Hindlimb muscle (tissue), 1 donor: ENCODE measurements at regions not wholly inside any gene's neighbourhood (a gene's known extent, or its start where the extent isn't known, plus 50 kb on each side); places are given as distances from the start of the nearest gene placed in this dataset.

Source experiments
- DNase-seq: peaks from one replicate; pipeline ENCODE4 v3.0.0-alpha.2; 2013

DNA sequence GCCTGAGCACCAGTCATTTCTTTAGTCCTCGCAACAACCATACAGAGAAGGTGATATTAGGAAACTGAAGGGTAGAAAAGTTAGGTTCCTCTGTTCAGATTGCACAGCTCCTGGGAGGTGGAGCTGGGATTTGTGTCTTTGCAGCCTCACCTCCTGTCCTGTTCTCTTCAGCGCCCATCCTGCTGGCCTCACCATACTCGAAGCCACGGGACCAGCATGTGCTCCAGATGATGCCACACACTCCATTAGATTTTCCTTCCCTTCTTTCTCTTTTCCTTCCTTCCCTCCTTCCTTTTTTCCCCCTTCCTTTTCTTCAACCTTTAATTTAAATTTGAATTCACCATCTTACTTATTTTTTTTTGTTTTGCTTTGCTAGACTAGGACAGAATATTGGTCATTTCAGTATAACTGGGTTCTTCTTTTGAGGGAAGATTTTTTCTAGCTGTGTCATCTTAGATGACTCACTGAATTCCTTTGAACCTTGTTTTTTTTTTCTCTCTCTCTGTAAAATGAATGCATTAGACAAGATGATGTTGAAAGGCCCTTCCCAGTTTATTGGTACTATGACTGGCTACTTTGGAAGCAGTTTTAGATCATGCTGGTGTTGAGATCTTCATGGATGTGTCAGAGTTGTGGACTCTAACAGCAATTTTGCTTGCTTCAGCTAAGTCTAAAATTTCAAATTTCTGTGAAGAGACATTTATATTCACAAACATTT lies 662.5 kb upstream of the TENM4 start:
- DNase-seq, result no peak

DNA sequence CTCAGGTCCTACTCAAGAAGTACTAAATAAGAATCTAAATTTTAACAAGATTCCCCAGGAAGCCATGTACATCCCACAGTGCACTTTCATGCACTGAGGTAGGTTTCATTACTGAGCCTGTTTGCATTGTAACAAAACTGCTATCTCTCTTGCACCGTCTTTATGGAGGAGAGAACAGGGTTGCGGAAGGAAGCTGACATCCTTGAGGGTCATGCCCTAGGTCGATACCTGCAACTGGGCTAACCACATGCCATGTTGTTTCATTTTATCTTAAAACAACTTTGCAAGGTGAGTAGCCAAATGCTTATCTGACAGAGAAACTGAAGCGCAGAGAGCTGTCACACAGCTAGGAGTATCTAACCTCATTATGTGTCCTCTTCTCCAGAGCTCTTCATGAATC lies 656.3 kb upstream of the TENM4 start:
- DNase-seq, result no peak

DNA sequence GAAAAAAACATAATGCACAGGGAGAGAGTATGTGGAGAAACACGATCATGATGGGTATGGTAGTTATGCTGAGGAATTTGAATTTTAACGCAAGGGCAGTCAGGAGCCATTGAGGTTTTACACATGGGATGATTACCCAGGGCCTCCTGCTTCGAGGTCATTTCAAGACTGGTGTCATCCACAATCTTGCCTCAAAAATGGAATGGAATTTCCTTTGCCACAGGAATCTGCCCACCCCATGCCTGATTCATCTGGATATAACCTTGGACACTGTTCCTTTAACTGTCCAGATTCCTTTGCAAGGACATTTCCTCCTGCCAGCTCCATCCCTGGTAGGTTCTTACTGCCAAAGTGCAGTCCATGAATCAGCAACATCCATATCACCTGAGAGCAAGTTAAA lies 655.9 kb upstream of the TENM4 start:
- DNase-seq, result no peak

DNA sequence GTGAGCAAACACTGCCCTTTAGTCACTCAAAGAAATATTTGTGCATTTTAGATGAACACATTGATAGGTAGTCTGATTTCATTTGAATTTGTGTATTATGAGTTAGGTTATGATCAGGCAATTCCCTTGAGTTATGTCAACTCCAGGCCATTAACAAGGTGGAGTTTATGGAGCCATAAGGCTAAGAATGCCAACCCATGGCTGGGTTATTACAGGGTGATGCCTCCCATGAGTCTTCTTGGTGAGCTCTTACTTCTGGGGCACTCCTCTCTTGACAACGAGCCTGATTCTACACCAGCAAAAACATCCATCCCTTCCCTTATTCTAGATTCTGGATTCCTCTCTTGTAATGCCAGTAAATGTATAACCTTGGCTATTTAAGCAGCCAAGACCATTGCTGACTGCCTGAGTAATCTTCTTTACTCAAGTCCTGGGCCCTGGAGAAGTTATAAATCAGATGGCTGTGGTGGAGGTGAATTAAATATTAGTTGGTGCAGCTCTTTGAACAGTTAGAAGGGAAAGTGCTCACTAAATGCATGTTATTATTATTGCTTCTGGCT lies 645.7 kb upstream of the TENM4 start:
- DNase-seq, result no peak

DNA sequence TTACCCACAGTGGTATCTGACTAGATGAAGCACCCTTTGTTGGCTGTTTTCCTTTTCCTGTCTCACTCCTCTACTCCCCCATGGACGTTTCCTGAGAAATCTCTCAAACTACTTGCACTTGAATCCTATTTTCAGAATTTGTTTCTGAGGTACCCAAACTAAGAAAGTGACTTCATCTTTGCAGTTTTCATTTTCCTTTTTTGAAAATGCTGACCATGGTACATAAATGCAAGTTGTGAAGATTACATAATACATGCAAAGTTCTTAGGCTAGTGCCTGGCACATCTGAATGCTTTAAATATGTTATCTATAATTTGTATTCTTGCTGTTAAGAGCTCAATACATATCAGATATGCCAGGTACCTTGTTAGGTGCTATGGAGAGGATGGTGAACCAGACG lies 644.7 kb upstream of the TENM4 start:
- DNase-seq, result no peak

DNA sequence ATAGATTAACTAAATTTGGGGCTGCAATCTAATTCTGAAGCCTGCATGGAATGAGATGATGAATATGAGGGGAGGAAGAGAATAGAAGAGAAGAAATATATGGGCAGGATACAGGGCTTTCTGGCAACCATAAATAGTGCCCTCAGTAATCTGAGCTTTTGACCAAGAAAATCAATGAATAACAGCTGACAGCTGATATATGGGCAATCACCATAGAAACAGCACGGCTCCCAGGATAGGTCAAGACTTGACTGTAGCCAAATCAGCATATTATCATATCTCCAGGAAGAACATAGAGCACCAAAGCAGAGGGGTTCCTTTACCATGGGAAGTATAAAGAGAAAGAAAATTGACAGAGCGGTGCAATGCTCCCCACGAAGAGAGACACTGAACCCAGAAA lies 643.8 kb upstream of the TENM4 start:
- DNase-seq, result no peak

DNA sequence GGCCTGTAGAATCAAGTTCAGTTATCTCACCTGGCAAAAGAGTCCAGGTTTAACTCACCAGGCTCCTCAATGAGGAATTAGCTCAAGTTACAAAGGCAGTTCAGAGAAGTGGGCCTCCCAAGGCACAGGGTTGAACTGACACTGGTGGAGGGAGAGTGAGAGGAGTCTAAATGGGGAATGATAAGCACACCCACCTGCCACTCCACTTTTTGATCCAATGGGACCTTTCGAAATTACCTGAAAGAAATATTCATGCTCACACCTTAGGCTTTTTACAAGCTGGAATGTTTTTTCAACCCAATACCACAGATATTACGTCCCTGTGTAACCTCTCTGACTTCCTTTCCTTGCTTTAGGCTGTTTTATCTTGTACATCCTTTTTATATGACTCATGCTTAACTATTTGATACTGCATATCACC lies 642.7 kb upstream of the TENM4 start:
- DNase-seq, result no peak

DNA sequence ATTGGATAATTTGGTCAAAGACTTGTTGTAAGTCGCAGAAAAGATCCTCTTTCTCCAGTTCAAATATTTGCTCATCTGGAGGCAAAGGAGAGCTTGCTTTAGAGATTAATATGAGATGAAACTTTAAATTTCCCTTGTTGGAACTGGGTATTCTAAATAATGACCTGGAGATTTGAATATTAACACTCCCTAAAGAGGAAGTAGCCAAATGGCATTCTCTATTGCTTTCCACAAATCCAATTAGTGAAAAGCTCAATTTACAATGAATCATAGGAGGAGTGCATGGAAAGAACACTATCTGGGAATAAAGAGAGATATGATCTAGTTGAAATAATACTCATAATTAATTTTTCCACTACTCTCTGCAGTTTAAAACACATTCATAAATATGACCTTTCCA lies 641.6 kb upstream of the TENM4 start:
- DNase-seq, result no peak

DNA sequence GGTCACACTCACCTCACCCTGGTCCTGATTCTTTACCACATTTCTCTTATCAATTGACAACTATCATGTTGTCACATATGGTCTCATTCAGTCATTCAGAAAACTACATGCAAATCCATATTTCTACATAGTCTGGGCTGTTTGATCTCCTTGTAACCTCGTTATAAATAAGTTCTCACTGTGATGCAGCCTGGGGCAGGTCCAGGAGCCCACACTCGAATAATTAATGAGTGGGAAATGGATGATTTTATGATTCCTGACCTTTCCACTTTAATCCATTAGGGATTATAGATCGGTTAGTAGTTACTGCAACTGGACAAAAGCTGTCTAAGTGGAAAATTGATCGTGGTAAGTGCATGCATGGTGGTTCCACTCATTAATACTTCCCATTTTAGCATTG lies 636.3 kb upstream of the TENM4 start:
- DNase-seq, result no peak

DNA sequence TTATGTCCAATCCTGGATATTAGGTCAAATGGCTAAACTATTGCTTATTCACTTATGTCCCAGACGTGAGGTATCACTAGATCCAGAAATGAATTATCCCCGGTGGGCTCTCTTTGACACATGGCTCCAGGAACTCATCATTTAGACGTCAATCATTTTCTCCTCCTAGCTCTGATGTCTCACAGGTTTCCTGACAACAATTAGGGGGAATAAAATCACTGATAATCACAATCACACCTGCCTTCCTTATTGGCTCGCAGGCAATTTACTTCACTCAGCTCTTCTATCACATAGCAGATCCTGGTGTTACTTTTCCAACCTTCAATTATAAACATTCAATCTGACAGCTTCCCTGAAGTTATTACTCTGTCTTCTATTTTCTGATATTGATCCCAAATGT lies 634.0 kb upstream of the TENM4 start:
- DNase-seq, result no peak

DNA sequence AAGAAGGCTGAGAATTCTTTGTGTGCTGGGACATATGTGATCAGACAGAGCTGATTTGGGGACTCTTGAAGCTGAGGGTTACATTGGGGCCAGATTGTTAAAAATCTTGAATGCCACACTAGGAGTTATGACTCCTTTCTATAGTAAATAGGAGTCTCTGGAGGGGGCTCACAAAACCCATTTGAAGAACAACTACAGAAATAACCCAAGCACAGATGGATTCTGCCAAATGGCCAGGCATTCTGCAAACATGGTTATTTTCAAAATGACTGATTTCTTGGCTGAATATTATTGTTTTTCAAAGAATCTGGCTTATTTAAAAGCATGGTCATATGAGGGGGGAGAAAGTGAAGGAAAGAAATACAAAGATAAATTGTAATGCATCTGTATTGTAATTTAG lies 625.5 kb upstream of the TENM4 start:
- DNase-seq, result no peak

DNA sequence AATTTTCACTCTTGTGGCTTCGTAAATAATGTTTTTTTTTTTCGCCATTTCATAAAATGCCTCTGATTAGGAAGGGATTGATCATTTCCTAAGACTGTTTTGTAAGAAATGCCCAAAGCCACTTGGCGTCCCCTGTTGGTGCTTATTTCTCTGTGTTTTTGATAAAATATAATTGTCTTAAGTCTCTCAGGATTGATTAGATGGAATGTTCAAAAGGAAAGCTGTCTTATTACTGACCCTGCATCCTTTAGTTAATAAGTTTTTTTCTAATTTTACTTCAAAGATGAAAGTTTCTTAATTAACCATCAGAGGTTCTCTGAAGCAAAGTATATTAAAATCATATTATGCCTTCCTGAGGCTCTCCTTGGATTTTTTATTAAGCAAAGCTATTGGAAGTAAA lies 624.3 kb upstream of the TENM4 start:
- no peak for DNase-seq

DNA sequence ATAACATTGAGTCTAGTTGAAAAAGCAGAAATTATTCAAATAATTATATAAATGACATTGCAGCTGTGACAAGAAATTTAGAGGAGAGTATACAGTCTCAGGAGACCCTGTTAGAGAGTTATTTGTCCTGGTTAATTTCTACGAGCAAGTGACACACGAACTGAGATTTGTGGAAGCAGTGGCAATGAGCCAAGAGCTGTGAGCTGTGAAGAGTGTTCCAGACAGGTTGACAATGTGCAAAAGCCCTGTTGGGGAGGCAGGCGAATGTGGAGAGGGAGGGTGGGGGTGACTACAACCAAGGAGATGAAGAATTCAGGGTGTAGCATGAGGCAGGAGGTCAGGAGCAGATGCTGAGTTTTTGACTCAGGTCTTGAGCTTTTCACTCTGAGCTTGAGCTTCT lies 620.2 kb upstream of the TENM4 start:
- no peak for DNase-seq

DNA sequence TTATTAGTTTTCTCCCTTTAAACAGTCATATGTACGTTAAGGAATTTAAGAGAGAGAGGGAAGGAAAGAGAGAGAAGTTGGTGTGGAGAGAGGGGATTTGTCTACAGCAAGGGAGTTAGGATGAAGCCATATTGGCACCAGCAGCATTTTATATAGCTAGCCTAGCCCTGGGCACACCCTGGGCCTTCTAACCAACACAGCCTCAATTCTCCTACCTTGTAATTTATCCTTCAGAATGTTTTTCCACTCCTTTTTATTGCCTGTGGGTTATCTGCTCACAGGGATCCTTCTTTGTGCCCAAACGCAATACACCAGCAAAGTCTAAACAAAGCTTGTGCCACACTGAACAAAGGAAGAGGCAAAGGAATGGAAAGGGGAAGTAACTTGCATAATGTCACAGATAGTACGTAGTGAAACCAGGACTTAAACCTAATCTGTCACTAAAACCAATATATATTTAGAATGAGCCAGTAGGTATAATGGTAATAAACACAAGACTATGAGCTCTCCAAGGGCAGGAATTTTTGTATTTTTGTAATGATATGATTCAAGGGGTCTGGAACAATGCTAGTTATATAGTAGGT lies 613.8 kb upstream of the TENM4 start:
- no peak for DNase-seq

DNA sequence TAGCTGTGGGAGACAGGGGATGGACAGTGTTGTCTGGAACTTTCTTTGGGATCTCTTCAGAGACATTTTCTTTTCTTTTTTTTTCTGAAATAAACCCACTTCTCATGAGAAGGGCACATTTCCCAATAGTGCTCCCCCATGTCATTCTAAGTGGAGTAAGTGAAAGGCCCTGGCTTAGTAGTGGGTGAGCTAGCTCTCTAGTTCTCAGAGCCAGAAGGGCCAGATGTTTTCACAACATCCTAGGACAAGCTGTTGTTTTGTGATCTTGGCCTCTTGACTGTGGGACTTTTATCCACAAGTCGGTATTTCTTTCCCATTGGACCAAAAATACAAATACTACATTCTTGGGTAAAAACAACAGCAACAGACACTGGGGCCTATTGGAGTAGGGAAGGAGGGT lies 607.7 kb upstream of the TENM4 start:
- DNase-seq, result no peak

DNA sequence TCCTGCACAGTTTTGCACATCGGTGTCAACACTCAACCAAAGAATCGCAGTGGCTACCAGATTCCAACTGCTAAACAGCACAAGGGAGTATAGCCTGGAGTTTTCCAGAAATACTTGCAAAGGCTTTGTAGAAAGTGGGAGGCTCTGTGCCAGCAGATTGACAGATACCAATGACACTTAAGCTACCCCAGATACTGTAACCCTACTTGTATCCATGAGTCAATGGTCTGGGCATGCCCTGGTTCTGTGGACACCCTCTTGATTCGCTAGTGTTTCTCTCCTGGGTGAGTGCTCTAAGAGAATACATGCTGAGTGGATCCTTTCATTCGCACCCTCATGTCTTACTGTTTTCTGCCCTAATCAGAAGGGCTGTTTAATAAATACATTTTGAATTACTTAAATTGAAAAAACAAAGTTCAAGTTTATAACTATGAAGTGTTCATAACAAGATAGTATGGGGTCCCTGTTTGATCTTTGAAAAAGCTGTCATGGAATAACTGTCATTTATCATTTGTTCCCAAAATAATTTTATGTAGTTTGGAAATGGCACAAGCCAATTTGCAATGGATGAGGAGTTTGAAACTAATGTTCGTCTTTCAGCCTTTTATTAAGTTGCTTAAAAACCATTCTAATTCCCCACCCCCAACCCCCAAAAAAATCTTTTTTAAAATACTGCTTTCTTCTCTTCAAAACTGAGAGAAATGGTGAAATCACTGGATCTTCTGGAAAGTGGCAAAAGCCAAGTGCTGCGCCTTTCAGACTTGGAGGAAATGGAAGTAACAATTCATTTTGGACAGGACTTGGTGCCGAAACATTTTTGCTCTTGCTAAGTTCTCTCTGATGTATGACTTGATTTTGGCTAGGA lies 600.5 kb upstream of the TENM4 start:
- DNase-seq, result no peak

DNA sequence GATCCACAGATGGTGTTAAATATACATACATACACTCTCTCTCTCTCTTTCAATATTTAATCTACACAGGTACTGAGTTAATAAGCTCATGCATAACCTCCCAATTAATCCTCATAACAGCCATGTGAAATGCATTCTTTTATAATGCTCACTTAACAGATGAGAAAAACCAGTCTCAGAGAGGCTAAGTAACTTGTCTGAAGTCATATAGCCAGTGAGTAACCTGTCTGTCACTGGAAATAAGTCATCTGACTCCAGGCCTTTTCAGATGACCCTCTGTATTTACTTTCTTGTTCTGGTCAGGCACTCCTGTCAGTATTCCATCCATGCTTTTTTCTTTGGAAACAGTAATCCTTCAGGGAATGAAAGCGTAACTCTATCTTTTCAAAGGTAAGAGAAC lies 594.0 kb upstream of the TENM4 start:
- DNase-seq, result no peak

DNA sequence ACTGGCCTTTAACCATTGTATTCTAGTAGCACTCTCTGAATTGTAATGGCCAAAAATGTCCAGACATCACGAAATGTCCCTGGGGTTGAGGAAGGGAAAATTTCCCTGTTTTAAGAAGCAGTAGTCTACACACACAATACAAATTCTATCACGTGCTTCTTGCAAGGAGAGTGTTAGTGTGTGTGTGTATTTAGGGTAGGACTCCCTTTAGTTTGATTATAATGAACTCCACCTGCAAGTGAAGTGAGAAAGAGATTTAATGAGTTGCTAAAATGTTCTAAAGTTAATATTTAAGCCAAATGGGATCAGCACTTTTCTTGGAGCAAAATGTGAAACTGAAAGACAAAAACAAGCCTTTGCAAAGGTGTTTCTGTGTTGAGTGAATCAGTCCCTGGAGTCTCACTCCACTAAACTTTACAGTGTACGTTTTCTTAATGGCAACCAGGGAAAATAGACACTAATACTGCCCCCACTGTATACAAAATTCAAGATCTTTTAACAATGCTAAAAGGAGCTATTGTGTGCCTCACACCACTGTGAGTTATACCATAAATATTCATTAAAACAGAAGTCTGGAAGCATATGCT lies 590.3 kb upstream of the TENM4 start:
- no peak for DNase-seq

DNA sequence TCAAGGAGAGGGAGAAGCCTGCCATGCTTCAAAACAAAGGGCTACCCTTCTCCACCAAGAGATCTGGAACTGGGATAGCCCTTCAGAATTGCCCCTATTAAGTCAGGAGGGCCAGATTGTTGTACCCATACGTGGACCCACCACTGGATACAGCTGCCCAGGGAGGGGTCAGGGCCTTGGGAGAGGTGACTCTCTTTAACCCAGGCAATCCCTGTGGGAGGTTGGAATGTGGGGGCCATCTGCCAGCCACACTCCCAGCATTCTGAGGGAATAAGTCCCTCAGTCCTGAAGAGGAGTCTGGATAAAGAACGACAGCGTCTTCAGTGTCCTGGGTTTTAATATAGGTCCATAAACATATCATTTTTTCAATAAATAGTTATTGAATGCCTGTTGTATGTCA lies 588.2 kb upstream of the TENM4 start:
- no peak for DNase-seq

DNA sequence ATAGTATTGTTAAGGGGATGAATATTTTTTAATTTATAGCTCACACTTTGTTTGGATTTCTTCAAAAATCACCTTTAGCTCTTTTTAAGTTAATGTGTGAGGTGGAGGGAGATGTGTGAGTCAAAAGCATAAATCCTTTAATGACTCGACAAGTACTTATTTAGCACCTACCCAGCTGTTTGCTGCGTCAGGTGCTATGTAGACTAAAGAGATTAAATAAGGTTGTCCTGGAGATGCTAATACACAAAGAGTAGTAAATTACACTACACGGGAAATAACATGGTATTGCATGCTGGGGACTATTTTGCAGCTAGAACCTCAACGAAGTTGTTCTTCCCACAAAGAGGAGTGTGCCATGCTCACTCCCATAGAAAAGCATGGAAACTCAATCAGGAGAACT lies 583.3 kb upstream of the TENM4 start:
- no peak for DNase-seq

DNA sequence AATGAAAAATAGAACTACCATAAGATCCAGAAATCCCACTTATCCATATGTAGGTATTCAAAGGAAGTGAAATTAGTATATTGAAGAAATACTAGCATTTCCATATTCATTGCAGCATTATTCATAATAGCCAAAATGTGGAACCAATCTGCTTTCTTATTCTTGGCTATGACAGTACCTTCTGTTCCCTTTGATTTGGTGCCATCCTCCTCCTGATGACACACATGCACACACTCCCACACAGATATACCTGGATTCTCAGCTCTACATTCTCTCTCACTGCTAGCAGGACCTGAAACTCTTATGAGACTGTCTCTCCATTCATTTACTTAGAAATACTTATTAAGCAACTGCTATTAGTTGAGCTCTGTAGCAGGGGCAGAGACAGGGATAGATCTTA lies 582.6 kb upstream of the TENM4 start:
- no peak for DNase-seq

DNA sequence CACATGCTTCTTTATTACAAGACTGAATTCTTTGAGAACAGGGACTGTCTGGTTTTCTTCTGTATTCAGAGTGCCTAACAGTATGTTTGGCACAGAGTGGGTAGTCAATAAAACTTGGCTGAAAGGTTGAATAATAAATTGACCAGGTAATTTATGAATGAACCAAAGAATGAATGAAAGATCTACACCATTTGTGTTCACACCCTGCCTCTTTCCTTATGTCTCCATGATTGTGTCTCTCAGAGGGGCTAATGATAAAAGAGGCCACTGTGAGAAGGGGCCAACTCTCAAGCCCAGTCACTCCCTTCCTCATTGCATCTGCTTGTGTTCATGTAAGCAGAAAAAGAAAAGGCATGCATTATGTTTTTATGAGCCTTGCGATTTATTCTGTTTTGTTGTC lies 569.7 kb upstream of the TENM4 start:
- no peak for DNase-seq

DNA sequence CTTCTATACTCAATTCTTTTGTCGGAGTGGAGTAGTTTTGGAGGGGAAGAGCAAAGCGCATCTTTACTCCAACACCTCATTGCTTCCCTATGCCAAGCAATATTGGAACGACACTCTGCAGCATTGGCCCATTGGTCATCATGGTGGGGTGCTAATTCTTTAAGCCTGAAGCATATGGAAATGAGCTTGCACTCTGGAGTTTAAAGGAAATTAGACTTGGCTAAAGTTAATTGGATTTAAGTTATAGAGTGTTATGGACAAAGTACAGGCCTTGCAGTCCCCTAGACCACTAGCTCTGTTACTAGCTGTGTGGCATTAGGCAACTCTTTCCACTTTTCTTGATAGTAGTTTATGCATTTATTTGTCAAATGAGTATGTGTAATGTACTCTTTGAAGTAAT lies 568.3 kb upstream of the TENM4 start:
- no peak for DNase-seq
